AG09309 (cell line): ENCODE measurements at regions not wholly inside any gene's neighbourhood (a gene's known extent, or its start where the extent isn't known, plus 50 kb on each side); places are given as distances from the start of the nearest gene placed in this dataset.

Experiments used
- DNase-seq: peaks from one replicate; pipeline ENCODE4 v3.0.0-alpha.2; 2010; ENCODE audit warnings: low read depth
- H3K4me3 ChIP-seq: 2 replicates; pipeline ENCODE4 v1.5.1; 2011; ENCODE audit warnings: mild to moderate bottlenecking, low read depth, low read length, moderate library complexity; ENCODE audit not compliant: control insufficient read depth
- TF ChIP-seq, protein P1 (sequence below): IDR thresholded peaks from 2 replicates; pipeline ENCODE4 v1.5.1; 2011; ENCODE audit warnings: mild to moderate bottlenecking, low read depth, low read length, inconsistent platforms; ENCODE audit not compliant: insufficient read depth, control insufficient read depth; ENCODE audit errors: missing control alignments

DNA sequence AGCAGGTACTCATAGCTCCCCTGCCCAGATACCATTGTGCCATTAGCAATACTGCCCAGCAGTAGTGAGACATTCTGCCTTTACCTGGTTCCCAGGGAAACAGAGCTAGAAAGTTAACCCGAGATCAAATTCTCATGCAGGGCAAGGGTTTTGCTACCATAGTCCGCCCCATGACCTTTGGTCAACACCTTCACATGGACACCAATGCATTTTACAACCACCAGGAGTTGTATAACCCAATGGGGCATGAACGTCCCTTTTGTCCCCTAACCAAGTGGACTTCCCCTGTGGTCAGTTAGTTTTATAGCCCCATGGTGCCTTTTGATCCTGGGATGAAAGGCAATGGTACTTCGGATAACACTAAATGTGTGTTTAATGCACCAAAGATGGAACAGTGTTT, 151.7 kb upstream of the IQSEC1 start:
- no peak overlapping the region for H3K4me3 ChIP-seq
- DNase-seq = no peak
- TF ChIP-seq, protein P1, sequence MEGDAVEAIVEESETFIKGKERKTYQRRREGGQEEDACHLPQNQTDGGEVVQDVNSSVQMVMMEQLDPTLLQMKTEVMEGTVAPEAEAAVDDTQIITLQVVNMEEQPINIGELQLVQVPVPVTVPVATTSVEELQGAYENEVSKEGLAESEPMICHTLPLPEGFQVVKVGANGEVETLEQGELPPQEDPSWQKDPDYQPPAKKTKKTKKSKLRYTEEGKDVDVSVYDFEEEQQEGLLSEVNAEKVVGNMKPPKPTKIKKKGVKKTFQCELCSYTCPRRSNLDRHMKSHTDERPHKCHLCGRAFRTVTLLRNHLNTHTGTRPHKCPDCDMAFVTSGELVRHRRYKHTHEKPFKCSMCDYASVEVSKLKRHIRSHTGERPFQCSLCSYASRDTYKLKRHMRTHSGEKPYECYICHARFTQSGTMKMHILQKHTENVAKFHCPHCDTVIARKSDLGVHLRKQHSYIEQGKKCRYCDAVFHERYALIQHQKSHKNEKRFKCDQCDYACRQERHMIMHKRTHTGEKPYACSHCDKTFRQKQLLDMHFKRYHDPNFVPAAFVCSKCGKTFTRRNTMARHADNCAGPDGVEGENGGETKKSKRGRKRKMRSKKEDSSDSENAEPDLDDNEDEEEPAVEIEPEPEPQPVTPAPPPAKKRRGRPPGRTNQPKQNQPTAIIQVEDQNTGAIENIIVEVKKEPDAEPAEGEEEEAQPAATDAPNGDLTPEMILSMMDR = no peak

DNA sequence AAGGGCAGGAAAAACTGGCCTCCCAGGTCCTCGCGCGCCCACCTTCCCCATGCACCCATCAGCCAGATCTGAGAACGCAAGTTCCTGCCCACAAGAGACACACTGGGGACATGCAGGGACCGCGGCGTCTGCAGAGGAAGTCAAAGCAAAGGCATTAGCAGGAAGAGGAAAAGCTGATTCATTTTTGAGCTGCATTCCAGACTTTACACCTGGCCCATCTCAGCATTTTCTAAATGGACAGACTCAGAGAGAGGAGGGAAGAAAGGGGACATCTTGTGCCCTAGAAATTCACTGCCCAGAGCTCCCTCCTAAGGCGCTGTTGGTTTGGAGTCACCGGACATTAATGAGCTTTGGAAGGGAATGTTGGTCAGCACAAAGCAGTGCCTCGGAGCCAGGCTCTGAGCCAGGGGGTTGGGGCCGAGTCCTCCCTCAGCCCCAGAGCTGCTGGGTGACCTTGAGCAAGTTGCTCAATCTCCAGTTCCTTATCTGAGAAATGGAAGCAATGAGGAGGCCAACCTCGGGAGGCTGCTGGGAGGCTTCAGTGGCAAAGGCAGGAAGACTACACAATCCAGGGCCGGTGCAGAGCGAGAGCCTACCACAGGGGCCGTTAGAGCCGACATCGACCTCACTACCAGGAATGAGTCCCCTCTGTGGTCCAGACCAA, 150.5 kb upstream of the IQSEC1 start:
- TF ChIP-seq, protein P1 = no peak
- no peak for DNase-seq
- H3K4me3 ChIP-seq = no peak overlapping the region

DNA sequence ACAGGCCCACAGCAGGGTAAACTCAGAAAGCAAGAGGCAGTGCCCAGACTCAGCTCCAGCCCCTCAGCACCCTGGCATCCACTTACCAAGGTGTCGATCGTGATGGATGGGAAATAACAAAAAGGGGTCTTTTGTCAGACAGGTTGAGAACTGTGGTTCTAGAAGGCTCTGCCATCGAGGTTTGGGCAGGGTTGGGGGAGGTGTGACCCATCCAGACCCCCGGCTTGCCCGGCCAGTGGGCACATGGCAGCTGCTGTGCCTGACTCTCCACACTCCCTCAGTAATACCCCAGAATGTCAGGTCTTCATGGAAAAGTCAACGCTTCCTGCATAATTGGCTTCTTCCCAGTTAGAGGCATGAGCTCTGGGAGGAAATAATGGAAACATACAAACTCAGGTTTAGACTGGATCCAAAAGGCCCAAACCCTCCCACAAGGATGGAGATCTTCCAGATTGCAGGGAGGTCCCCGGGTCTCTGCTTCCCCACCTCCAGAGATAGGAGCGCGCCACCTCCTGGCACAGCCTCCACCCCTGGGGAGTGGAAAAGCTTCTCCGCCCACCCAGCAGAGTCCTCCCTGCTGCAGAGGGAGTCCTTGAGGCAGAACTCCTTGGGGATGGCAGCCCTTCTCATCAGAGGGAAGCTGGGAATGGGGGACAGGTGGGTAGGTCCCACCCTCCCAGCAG, 149.8 kb upstream of the IQSEC1 start:
- TF ChIP-seq, protein P1 = no peak
- no peak for DNase-seq
- H3K4me3 ChIP-seq = no peak overlapping the region

DNA sequence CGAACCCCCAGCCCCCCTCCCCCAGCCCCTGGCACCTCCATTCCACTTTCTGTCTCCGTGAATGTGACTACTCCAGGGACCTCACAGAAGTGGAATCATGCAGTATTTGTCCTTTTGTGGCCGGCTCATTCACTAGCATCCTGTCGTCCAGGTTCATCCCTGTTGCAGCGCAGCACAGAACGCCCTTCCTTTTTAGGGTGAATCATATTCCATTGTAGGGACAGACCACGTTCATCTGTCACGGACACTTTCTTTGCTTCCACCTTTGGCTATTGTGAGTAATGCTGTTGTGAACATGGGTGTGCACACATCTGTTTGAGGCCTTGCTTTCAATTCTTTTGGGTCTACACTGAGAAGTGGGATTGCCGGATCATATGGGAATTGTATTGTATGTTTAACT, 148.9 kb upstream of the IQSEC1 start:
- H3K4me3 ChIP-seq = no peak overlapping the region
- TF ChIP-seq, protein P1 = no peak
- DNase-seq = no peak

DNA sequence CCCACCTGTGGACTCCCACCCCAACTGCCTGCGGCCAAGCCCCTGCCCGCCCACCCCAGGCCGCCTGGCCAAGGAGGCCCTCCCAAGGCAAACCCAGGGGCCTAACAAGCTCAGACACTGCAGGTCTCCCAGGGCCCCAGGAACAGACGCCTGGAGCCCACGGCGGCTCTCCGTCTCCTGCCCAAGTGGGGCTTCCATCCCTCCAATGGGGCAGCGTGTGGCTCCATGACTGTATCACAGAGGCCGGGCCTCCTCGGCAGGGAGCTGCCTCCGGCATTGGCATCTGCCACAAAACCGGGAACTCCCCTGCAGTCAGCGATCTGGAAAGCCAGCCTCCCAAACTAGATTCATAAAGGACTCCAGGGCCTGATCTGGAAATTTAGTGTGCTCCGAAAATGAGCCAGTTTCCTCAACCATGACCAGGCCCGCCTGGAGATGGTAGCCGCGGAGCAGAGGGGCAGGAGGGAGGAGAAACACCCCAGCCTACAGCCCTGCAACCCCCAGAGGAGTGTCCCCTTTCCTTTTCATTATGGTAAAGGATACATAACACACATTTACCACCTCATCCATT, 148.3 kb upstream of the IQSEC1 start:
- H3K4me3 ChIP-seq = no peak overlapping the region
- no peak for DNase-seq
- TF ChIP-seq, protein P1 = no peak

DNA sequence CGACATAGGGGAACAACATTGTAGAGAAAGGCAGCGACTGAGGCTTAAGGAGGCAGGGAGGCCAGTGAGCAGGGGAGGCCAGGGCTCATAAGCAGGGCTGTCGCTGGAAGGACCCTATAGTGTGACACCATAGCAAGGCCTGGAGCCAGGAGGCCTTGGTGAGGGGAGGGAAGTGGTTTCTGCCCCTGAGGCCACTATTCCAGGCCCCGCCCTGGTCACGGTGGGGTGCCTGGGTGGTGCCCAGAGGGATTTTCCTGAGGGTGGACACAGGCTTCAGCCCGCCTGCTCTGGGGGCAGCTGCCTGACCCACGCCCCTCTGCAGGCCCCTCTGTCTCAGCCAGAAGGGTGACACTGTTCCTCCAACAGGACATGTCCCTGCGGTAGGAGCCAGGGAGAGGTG, 147.8 kb upstream of the IQSEC1 start:
- TF ChIP-seq, protein P1 = no peak
- no peak overlapping the region for H3K4me3 ChIP-seq
- no peak for DNase-seq
